Left forelimb (tissue), 1 donor: ENCODE measurements at regions not wholly inside any gene's neighbourhood (a gene's known extent, or its start where the extent isn't known, plus 50 kb on each side); places are given as distances from the start of the nearest gene placed in this dataset.

Source experiments
- DNase-seq: peaks from one replicate; pipeline ENCODE4 v3.0.0-alpha.2; 2018; ENCODE audit warnings: low spot score

DNA sequence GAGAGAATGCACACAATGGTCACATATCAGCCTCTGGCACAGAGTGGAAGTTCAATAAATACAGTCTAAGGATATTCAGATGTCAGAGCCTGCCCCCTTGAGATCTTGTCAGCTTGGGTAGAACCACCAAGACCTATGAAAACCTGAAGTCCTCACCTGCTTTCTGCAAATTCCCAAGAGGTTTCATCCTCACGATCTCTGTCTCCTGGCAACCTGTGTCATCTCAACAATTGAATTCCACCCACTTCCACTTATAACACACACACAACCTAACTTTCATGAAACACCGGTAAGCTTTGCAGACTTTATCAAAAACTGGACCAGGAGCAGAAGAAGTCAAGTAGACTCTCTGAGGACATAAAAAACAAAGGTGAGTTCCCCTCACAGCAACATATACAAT is 151.6 kb upstream of the SLC30A5 start:
- DNase-seq: no peak

DNA sequence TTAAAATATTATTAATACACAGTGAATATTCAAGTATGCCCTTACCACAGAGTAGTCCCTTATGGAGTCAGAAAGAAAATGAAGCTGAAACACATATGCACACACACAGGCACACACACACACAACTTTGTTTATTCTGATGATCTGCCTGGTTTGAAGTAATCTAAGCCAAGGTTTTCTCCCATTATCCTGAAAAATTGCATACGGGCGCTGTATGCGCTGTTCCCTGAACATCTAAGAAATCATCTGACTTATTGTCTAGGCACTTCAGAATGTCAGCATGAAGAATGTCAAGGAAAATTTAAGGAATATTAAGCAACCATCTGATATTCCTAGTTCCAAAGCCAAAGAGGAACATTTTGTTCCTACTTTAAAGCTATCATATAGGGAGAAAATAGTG is 147.1 kb upstream of the SLC30A5 start:
- DNase-seq: no peak

DNA sequence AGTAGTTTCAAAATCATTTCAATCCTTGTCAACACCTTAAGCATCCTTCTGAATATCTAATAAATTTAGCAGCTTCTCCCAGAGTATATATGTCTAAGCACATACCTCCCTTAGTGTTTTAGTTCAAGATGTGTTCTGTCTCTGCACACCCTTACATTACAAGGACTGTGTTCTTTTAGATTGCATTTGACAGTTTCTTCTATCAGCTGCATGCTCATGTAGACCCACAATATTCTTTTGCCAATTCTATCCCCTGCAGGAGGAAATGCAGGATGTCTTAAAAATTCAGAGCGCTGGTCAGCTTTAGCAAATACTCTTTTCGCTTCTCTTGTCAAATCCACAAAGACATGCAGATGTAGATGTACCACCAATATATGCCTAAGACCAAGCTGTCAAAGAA is 145.8 kb upstream of the SLC30A5 start:
- no peak for DNase-seq

DNA sequence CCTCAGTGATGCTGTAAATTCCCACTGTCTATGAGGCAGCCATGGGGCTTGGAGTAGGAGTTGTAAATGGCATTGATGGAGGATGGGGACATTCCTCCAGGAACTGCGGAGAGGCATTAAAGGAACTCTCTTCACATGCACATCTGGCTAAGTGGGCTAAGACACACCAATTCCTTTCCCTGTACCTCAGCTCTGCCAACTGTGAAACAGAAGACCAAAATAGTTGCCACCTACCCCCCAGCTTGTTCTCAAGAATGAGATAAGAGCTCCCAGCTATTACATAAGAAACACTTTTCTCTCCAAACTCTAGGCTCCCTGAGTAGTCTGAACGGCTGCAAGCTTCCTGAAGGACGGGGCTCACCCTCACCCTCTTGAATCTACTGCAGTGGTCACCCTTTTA is 144.6 kb upstream of the SLC30A5 start:
- no peak for DNase-seq

DNA sequence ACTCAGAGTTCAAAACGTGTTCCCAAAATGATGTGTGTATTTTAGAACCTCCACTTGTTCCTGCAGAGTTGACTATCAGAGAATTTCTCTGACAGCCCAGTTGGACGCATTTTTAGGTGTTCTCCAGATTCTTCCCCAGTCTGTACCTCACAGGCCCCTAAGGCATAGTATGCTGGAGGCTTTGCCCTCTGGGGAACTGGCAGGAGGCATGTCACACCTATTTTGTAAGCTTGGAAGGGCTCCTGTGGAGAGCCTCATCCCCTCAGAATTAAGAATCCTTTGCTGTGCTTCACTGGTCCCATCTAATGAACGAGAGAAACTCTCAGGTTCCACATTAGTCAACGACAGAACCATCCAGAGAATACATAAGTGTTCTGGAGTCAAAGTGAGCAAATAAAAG is 144.1 kb upstream of the SLC30A5 start:
- DNase-seq: no peak

DNA sequence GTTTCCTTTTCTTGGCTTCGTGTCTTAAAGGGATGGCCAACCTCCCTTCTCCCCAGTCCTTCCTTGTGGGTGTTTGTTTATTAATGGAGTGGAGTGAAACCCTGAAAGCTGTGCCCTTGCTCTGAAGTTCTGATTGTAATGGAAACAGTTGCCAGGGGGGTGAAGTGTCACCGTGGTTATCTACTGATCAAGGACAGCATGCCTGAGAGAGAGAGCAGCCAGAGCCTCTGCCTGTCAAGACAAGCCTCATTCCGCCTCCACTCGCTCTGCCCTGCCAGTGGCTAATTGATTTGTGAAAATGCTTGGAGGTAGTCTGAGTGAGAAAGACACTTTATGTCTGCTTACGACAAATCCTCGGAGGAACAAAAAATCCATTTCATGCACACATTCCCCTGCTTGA is 143.7 kb upstream of the SLC30A5 start:
- DNase-seq: no peak

DNA sequence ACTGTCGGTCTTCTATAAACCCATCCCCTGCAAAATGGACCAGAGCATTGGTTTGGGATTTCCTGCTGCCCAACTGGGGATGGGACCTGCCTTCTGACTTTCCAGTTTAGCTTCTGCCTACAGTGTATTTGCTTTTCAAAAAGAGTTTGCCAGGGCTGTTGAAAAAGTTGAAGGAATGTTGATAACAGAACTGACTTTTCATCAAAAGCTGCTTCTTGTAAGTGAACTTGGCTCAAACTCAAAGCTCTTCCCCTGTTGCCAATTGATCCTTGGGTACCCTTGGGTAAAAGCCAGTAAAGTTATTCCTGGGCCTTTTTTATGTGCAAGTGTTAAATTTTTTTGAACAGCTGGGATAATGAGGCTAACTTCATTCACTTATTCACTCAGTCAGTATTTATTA is 142.9 kb upstream of the SLC30A5 start:
- no peak for DNase-seq

DNA sequence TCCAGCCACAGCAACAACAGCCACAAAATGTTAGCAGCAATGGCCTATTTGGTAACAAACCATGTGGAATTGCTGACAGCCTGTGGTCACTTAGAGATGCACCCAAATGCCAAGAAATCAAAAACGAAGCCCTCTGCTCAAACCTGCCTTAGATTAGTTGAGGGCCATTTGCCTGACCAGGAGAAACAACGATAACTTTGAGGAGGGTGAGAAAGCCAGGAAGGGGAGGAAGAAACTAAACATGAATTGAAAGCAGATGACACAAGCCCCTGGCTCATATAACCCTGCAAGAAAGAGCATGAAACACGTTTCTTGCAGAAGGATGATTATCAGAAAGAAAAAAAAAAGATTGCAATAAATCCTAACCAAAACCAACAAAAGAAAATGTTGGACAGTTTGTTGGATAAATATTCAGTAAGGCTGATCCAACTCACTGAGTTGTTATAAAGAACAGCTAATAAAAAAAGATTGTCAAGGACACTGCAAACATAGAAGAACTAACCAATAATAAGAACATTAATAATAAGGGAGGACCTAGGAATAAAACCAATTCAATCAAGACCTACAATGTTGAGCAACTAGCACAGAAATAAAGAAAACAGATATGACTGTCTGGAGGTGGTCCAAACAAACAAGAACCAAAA is 140.5 kb upstream of the SLC30A5 start:
- no peak for DNase-seq

DNA sequence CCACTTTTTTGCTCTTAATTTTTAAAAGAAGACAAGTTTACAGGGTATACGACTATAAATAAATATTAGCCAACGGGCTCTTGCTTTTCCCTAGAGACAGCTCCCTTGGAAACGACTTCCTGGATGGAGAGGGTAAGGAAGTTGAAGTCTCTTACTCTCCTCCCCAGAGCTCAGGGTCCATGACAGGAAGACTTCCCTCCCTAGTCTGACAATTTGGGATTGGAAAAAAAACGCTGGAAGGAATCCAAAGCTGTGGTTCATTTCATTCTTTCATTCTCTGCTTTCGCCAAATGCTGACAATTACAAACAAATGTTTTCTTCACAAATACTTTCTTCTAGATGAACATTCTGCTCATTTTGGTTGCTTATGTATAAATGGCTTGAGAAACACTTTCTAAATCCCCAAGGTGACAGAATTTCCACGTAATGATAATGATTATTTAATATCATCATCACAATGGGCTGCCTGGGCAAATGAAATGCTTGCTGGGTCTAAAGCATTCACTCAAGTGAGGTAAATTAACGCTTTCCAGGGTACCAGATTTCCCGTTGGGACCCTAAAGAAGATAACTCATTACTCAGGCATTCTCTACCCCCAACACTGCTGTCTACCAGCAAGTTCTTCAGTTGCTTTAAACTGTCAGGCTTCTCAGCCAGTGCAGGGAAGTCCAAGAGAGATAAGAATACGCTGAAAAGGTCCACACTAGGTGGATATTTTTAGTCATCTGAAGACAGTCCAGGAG is 139.8 kb upstream of the SLC30A5 start:
- no peak for DNase-seq

DNA sequence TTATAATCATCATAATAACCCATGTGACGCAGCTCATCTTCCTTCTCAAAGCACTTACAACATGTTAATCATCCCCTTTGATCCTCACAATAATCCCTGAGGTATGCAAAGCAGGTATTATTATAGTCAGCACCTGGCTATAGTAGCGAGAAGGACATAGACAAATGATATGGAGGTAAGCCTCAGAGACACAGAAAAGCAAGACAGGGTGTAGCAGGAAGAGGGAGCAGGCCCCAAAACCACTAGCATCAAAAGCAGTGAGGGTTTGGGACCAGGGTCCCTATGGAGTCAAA is 139.2 kb upstream of the SLC30A5 start:
- no peak for DNase-seq

DNA sequence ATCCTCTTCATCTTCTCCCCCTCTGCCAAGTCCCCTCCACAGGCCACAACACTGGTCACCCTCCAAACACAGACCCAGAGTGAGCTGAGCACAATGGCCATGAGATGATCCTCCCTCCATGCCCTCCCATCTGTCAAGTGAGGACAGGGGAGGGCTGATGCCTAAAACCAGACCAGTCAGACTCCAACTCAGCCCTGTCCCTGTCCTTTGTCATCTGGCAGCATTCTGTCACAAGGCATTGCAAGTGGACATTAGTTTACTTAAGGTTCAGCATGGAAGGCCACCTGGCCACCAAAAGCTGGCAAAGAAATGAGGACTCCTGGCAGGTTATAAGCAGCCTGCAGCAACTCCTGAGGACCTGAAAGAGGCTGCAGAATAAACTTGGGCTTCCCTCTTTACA is 136.2 kb upstream of the SLC30A5 start:
- no peak for DNase-seq

DNA sequence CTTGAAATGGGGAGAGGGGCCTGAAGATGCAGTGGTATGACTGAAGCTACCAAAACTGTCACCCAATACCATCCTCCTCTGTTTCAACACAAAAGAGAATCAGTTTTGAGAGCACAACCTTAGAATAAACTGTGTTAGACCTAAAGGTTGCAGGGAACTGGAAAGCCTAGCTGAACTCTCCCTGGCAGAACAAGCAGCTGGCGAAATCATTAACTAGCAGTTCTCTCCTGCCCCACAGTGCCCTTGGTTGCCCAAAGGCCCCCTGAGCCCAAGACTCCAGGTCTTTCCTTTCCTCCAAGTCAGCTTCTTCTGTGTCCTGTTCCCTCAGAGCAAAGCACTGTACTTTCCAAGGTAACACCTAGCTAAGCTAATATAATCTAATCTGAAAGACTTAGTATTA is 135.4 kb upstream of the SLC30A5 start:
- DNase-seq: no peak

DNA sequence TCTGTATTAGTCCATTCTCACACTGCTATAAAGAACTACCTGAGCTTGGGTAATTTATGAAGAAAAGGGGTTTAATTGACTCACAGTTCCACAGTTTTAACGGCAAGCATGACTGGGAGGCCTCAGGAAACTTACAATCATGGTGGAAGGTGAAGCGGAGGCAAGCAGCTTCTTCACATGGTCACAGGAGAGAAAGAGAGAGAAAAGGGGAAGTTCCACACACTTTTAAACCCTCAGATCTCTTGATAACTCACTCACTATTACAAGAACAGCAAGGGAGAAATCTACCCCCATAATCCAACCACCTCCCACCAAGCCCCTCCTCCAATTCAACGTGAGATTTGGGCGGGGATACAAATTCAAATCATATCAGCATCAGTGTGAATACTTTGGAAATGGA is 133.4 kb upstream of the SLC30A5 start:
- no peak for DNase-seq

DNA sequence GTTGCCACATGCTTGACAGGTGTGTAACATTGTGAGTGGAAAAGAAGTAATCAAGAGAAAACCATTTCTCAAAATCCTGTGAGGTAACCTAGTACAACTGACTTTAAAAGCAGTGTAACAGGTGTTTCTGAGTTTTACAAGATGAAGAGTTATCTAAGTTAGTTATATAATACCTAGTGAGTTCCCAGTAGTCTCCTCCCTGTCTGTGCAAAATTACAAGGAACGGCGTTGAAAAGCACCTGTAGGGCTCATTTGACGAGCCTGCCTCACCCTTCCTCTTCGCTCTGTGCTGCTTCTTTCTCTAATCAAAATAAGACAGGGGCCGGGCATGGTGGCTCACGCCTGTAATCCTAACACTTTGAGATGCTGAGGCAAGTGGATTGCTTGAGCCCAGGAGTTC is 132.9 kb upstream of the SLC30A5 start:
- DNase-seq: no peak

DNA sequence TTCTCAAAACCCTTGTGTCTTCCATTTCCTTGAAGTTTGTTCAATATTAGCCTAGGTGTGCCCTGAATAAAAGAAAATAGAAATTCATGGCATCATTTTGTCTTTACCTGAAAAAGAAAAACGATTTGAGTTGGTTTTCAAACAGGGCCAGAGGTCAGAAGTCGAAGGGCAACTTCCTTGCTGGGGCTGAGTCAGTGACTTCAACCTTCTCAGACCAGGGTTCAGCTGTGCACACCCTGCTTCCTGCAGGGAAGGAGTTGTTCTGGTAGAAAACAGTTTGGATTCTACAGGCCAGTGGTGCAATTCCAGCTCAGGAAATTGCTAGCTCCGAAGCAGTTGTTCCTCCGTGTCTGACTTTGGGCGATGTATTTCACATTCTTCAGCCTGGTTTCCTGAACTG is 132.1 kb upstream of the SLC30A5 start:
- DNase-seq: no peak

DNA sequence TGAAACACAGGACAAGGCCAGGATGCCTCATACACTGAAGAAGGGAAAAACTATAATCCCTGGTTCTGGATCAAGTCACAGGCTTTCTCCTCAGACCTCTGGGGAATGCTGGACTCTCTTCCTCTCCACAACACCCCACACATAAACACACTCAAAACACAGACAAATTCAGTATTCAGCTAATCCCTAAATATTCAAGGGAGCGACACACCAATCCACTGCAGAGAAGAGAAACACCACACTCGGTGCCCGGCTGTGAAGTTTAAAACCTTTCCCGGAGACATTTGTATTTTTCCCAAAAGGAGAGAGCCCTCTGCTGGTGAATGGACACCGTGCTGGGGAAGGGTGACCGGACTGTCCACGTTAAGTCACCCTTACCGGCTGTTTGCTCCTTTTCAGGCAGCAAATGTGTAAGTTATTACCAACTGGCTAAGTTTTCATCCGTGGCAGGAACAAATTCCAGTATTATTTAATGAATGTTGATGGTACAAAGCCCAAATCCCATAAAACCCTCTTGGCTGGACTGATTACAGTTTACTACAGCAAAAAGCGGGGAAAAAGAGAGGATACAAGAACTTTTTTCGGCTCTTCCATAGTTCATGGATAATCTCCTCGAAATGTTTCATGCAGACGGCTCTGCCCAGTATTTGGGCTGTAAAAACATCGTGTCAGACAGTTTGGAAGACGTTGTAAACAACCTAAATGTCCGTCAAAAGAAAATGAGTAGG is 130.9 kb upstream of the SLC30A5 start:
- peak; percentile 82 for DNase-seq

DNA sequence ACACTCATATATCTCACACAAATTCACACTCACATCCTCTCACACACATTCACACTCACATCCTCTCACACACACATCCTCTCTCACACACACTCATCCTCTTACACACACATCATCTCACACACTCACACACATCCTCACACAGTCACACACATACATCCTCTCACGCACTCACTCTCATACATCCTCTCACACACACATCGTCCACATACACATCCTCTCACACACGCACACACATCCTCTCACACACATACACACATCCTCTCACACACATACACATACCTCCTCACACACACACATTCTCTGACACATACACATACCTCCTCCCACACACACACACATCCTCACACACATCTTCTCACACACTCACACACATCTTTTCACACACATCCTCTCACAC is 129.1 kb upstream of the SLC30A5 start:
- DNase-seq: no peak

DNA sequence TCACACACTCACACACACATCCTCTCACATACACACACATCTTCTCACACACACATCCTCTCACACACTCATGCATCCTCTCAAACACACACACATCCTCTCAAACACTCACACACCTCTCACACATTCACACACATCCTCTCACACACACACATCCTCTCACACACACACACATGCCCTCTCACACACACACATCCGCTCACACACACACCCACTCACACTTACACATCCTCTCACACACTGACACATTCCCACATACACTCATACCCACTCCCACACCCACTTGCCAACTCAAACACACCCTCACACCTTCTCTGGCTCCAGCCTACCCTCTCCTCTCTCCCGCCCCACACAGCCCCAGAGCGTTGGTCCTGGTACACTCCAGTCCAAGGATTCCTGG is 127.9 kb upstream of the SLC30A5 start:
- DNase-seq: no peak

DNA sequence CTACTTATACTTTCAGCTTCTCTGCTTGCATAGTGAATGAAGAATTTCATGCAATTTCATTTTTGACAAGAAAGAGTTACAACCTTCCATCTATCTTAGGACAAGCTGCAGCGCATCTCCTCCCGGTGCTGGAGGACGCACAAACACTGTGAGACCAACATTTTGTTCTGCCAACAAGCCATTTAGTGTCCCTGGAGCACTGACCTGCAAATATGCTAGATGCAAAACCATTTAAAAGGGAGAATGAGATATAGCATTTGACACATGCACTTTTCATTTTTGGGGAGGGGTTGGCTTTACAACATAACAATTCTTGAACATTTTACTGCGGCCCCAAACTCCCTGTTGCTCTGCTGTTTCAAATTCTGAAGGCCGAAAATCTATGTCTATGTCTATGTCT is 127.2 kb upstream of the SLC30A5 start:
- no peak for DNase-seq

DNA sequence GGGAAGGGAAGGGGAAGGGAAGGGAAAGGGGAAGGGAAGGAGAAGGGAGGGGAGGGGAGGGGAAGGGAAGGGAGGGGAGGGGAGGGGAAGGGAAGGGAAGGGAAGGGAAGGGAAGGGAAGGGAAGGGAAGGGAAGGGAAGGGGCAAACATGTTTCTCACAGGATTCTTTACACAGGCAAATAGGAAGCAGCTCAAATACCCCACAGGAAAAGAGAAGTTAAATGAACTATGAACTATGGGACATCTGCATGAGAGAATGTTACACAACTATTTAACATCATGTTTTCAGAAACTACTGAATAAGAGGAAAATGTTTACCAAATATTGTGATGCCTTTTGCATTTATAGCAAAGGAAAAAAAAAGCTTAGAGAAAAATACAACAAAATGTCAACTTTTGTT is 125.4 kb upstream of the SLC30A5 start:
- DNase-seq: no peak

DNA sequence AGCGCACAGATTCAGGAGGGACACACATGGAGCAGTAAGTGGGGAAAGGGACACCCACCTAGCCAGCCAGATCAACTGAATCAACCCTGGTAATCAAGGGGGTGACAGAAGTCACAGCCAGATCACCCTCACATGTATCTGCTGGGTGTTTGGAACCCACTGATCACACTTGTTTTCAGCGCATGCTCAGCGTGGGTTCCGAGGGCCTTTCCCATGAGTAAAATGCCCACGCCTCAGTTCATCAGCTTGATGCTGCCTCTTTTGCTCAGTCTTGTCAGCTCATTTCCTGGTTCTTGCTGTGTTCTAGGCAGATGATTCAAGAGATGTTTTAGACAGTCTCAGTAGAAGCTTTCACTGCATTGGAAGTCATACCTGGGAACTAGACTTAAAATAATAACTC is 123.2 kb upstream of the SLC30A5 start:
- DNase-seq: no peak

DNA sequence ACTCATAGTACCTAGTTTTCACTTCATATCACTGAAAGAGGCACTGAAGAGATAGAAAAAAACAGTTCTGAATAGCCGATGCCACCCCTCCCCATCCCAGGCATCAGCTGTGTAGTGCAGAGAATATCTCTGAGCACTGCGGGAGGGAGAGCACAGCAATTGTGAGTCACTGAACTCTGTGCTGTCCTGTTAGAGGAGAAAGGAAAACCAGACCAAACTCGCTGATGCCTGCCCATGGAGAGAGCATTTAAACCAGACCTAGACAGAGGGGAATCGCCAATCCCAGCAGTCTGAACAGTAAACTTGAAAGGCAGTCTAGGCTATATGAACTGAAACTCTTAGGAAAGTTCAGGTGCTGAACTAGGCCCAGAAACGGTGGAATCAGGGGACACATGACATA is 120.1 kb upstream of the SLC30A5 start:
- DNase-seq: no peak

DNA sequence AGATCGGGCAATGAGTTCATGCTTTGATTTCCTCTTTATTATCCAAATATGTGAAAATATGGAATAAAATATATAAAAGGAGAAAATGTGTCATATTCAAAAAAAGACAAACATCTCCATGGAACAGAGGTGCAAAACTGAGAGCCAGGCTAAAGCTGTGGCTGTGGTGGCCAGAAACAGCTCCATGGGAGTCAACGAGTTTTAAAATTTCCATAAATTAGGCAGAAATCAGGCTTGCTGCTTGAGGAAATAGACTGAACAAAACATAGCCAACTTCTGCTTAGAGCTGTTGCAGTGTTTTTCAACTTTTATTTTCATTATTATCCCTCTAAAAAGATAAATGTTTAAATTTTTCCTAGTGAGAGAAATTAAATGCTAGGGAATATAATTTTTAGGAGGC is 110.8 kb upstream of the SLC30A5 start:
- no peak for DNase-seq

DNA sequence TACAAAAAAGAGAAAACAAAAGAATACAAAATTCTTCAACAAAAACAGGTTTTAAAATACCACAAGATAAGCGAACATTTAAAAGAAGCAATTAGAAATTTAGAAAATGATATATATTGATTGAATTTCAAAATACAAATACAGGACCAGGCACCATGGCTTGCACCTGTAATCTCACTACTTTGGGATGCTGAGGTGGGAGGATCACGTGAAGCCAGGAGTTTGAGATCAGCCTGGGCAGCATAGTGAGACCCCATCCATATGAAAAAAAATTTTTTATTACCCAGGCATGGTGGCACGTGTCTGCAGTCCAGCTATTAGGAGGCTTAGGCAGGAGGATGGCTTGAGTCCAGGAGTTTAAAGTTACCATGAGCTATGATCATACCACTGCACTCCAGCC is 109.9 kb upstream of the SLC30A5 start:
- DNase-seq: no peak
